ENCODE measurements at regions not wholly inside any gene's neighbourhood (a gene's known extent, or its start where the extent isn't known, plus 50 kb on each side); places are given as distances from the start of the nearest gene placed in this dataset.

DNA sequence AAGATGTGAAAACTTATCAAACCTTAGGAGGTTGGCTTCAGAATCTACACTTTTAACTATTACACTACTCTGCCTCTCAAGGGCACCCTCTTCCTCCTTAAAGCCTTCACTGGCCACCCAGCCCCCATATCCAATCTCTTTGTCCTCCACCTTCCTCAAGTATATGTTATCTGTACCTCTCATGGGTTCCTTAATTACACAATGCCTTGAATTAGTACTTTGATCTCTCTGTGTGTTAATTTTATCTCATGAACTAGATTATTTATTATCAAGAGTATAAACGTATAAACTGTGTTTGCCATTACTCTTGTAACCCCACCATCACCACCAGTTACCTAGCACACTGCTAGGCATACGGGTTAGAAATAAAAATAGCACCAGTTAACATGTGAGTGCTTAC lies 83.3 kb downstream of the NCR2 start:
- Histone ChIP-seq H3K36me3 (no peaks in the 10 kb centered on the region), H3K9me3 (no peaks in the 10 kb centered on the region), H3K27me3 (no peaks in the 10 kb centered on the region), H3K4me1 (peaks cover 0 to 16% of the 10 kb centered on the region in 2 donors), H3K27ac (no peak overlapping the region), H3K4me3 (replicated peaks in 1 of 3) (no peak overlapping the region)
- WGBS, 2 donors, result 93% methylated on average over 2 of the region's 2 CpGs
- no peak for DNase-seq
- TF ChIP-seq POLR2A (IDR thresholded peaks at IDR 0.05), result no peak
- TF ChIP-seq, protein P1, sequence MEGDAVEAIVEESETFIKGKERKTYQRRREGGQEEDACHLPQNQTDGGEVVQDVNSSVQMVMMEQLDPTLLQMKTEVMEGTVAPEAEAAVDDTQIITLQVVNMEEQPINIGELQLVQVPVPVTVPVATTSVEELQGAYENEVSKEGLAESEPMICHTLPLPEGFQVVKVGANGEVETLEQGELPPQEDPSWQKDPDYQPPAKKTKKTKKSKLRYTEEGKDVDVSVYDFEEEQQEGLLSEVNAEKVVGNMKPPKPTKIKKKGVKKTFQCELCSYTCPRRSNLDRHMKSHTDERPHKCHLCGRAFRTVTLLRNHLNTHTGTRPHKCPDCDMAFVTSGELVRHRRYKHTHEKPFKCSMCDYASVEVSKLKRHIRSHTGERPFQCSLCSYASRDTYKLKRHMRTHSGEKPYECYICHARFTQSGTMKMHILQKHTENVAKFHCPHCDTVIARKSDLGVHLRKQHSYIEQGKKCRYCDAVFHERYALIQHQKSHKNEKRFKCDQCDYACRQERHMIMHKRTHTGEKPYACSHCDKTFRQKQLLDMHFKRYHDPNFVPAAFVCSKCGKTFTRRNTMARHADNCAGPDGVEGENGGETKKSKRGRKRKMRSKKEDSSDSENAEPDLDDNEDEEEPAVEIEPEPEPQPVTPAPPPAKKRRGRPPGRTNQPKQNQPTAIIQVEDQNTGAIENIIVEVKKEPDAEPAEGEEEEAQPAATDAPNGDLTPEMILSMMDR (IDR thresholded peaks at IDR 0.05), result no peak
- intact Hi-C loops (cut with DNase I), result no loop called here

DNA sequence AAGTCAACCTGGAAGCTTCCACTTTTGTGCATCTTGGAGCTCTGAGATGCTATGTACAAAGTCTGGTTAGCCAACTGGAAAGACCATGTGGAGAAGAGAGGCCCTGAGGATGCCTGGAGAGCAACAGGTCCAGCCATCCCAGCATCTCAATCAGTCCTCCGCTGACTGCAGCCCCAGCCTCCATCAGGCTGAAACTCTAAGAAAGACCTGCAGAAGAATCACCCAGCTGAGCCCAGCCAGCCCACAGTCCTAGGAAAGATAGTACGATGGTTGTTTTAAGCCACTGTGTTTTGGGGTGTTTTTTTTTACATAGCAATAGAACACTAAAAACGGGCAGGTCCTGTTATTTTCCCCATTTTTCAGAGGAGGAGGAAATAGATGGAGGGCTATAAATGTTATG lies 84.0 kb downstream of the NCR2 start:
- Histone ChIP-seq H3K4me1 (peaks cover 0 to 18% of the 10 kb centered on the region in 2 donors), H3K4me3 (replicated peaks in 1 of 3) (no peak overlapping the region), H3K27me3 (no peaks in the 10 kb centered on the region), H3K9me3 (no peaks in the 10 kb centered on the region), H3K27ac (no peak overlapping the region), H3K36me3 (no peaks in the 10 kb centered on the region)
- TF ChIP-seq, protein P1 (IDR thresholded peaks at IDR 0.05), result no peak
- no peak for TF ChIP-seq POLR2A (IDR thresholded peaks at IDR 0.05)
- intact Hi-C loops (cut with DNase I), result no loop called here
- DNase-seq, result no peak
- 89 to 94% methylated on average over 3 of the region's 3 CpGs for WGBS, 2 donors

DNA sequence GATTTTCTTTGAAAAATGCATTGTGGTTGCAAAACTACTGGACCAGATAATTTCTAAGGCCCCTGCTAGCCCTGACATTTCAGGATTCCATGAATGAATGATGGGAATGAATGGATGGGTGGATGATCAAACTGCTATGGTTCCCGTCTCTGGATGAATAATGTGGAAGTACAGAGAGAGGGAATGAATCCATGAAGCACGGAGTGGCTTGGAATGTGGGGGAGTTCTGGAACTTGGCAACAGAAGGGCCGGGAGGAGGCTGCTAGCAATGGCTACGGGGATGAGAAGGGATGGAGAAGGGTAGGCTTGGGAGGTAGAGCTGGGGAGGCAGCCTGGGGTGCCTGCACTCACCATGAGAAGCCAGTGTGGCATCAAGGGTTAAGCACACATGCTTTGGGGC lies 84.8 kb downstream of the NCR2 start:
- H3K27me3 ChIP-seq, result no peaks in the 10 kb centered on the region
- TF ChIP-seq POLR2A (IDR thresholded peaks at IDR 0.05), result no peak
- TF ChIP-seq, protein P1 (IDR thresholded peaks at IDR 0.05), result no peak
- no peaks in the 10 kb centered on the region for H3K36me3 ChIP-seq
- intact Hi-C loops (cut with DNase I), result no loop called here
- peaks cover 0 to 18% of the 10 kb centered on the region in 2 donors for H3K4me1 ChIP-seq
- DNase-seq, result no peak
- H3K27ac ChIP-seq, result no peak overlapping the region
- H3K9me3 ChIP-seq, result no peaks in the 10 kb centered on the region
- WGBS, 2 donors, result 89 to 92% methylated on average over 4 of the region's 4 CpGs
- no peak overlapping the region for H3K4me3 ChIP-seq (replicated peaks in 1 of 3)

DNA sequence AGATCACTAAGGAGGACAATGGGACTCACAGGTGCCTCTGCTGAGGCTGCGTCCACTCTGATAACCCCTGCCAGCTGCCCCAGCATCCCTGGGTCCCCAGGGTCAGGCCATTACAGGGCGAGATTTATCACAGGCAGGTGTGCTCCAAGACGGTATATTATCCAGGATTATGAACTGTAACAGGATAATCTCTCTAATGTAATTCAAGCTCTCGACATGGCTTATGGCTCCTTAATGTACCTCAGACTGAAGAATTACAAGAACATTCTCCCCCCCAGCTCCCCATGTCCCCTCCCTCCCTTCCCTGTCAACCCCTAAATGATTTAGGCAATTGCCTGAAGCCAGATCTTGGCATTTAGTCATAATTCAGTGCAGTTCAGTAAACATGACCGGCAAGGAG lies 86.8 kb downstream of the NCR2 start:
- no peak overlapping the region for H3K27ac ChIP-seq
- DNase-seq, result no peak
- peaks cover 0 to 27% of the 10 kb centered on the region in 2 donors for H3K4me1 ChIP-seq
- no peaks in the 10 kb centered on the region for H3K27me3 ChIP-seq
- 73 to 79% methylated on average over 5 of the region's 5 CpGs for WGBS, 2 donors
- intact Hi-C loops (cut with DNase I), result no loop called here
- no peaks in the 10 kb centered on the region for H3K9me3 ChIP-seq
- no peak for TF ChIP-seq POLR2A (IDR thresholded peaks at IDR 0.05)
- TF ChIP-seq, protein P1 (IDR thresholded peaks at IDR 0.05), result no peak
- no peaks in the 10 kb centered on the region for H3K36me3 ChIP-seq
- no peak overlapping the region for H3K4me3 ChIP-seq (replicated peaks in 1 of 3)

DNA sequence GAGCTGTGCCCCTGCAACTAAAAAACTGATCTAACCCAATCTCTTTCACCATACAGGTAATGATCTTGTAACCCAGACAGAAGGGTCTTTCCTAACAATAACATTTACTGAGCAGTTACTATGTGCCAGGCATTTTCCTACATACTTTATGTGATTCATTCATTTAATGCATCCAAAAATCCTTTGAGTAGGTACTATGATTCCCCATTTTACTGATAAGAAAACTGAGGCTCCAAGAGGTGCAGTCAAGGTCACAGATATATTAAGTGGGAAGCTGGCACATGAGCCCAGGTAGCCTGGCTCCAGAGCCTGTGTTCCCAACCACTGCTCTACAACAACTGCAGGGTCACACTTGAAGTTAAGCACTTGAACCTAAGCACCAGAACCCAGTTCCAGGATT lies 87.6 kb downstream of the NCR2 start:
- intact Hi-C loops (cut with DNase I), result no loop called here

More for the DNA sequence above, 87.6 kb downstream of the NCR2 start:
- Histone ChIP-seq H3K27ac (no peak overlapping the region), H3K9me3 (no peaks in the 10 kb centered on the region), H3K36me3 (no peaks in the 10 kb centered on the region), H3K4me3 (replicated peaks in 1 of 3) (no peak overlapping the region), H3K27me3 (no peaks in the 10 kb centered on the region), H3K4me1 (peaks cover 0 to 32% of the 10 kb centered on the region in 2 donors)
- TF ChIP-seq, protein P1 (IDR thresholded peaks at IDR 0.05), result no peak
- DNase-seq, result peak; percentile 37 to 46
